HG03565 (cell line): ENCODE measurements at regions not wholly inside any gene's neighbourhood (a gene's known extent, or its start where the extent isn't known, plus 50 kb on each side); places are given as distances from the start of the nearest gene placed in this dataset.
A peak's percentile ranks its signal among the peaks of the same experiment; 100 is the strongest.

Experiments
- ATAC-seq: cut with Tn5 transposase; IDR thresholded peaks from one replicate; pipeline ENCODE4 v1.9.1; 2021; ENCODE audit warnings: mild to moderate bottlenecking, moderate library complexity; ENCODE audit not compliant: unreplicated experiment

- ATAC-seq, result no peak
These were observed 53.1 kb downstream of the ATXN3L start for GRCh38 chrX:13266641-13267345.

- ATAC-seq, result no peak
These were observed 54.2 kb downstream of the ATXN3L start for GRCh38 chrX:13265549-13266132.

- no peak for ATAC-seq
These were observed 54.7 kb downstream of the ATXN3L start for GRCh38 chrX:13265111-13265510.

GRCh38 chrX:13263560-13264251 lies 56.1 kb downstream of the ATXN3L start:
- peak; percentile 76 for ATAC-seq

GRCh38 chrX:13261348-13261747 lies 58.5 kb downstream of the ATXN3L start:
- no peak for ATAC-seq

- no peak for ATAC-seq
These were observed 59.3 kb downstream of the ATXN3L start for GRCh38 chrX:13260598-13260997.

- ATAC-seq, result no peak
These were observed 61.1 kb downstream of the ATXN3L start for GRCh38 chrX:13258725-13259124.

- no peak for ATAC-seq
These were observed 61.8 kb downstream of the ATXN3L start for GRCh38 chrX:13258052-13258444.

- peak; percentile 39 for ATAC-seq
These were observed 62.4 kb downstream of the ATXN3L start for GRCh38 chrX:13257223-13258051.

- ATAC-seq, result no peak
These were observed 63.2 kb downstream of the ATXN3L start for GRCh38 chrX:13256603-13257002.

GRCh38 chrX:13254870-13255269 lies 65.0 kb downstream of the ATXN3L start:
- ATAC-seq, result no peak

- ATAC-seq, result peak; percentile 34
These were observed 65.6 kb downstream of the ATXN3L start for GRCh38 chrX:13254076-13254785.

GRCh38 chrX:13253223-13253622 lies 66.6 kb downstream of the ATXN3L start:
- ATAC-seq, result no peak

- no peak for ATAC-seq
These were observed 67.1 kb downstream of the ATXN3L start for GRCh38 chrX:13252726-13253125.

- no peak for ATAC-seq
These were observed 68.8 kb downstream of the ATXN3L start for GRCh38 chrX:13250826-13251580.

GRCh38 chrX:13248867-13249486 lies 70.9 kb downstream of the ATXN3L start:
- no peak for ATAC-seq

GRCh38 chrX:13239272-13239671 lies 80.6 kb downstream of the ATXN3L start:
- ATAC-seq, result no peak

- no peak for ATAC-seq
These were observed 83.9 kb downstream of the ATXN3L start for GRCh38 chrX:13235930-13236329.

- ATAC-seq, result no peak
These were observed 87.4 kb downstream of the ATXN3L start for GRCh38 chrX:13232484-13232883.

GRCh38 chrX:13226214-13226613 lies 93.6 kb downstream of the ATXN3L start:
- ATAC-seq, result no peak
